ENCODE measurements at regions not wholly inside any gene's neighbourhood (a gene's known extent, or its start where the extent isn't known, plus 50 kb on each side); places are given as distances from the start of the nearest gene placed in this dataset.

GRCh38 chr14:61884711-61885110 is 122.5 kb downstream of the SNAPC1 start:
- no peaks in the 10 kb centered on the region for H4K20me1 ChIP-seq (replicated peaks; ENCODE audit: control insufficient read depth, insufficient read depth, low read length)
- no peaks in the 10 kb centered on the region for H3K4me1 ChIP-seq (replicated peaks in 1 of 2; ENCODE audit: control insufficient read depth in 2 of 2, insufficient read depth in 2 of 2, low read length in 2 of 2)
- no peak overlapping the region for H3K4me3 ChIP-seq
- WGBS (ENCODE audit: insufficient coverage, low coverage, missing lambda C conversion rate): 0% methylated on average over 2 of the region's 2 CpGs
- DNase-seq (ENCODE audit: extremely low read depth in 1 of 4, low spot score in 3 of 4): no peak
- POLR2A ChIA-PET: no interaction called here
- H3K4me2 ChIP-seq (ENCODE audit: insufficient read depth, low read length): no peak overlapping the region
- FAIRE-seq: no peak
- no TSS peak for BruUV-seq (replicated peaks)
- intact Hi-C loops (cut with micrococcal nuclease) (no loop called here), in situ Hi-C loops (cut with MboI) (loop anchor here (25.0 kb wide), 1 partner anchor 1403 kb away; no protein-coding TSS in a partner anchor)
- TF ChIP-seq RNF2 (IDR thresholded peaks at IDR 0.05) (no peak), NELFE (IDR thresholded peaks at IDR 0.05; ENCODE audit: insufficient read depth, insufficient read length) (no peak), PRMT5 (CRISPR knock-in tag; IDR thresholded peaks at IDR 0.05) (no peak), CBX8 (IDR thresholded peaks at IDR 0.05; ENCODE audit: borderline replicate concordance, extremely low read depth, low read depth, low read length, poor library complexity, severe bottlenecking) (no peak), ELF2 (CRISPR knock-in tag; IDR thresholded peaks at IDR 0.05) (no peak), DNMT1 (IDR thresholded peaks at IDR 0.05) (no peak), HLTF (IDR thresholded peaks at IDR 0.05) (no peak), TRIM25 (IDR thresholded peaks at IDR 0.05; ENCODE audit: borderline replicate concordance) (no peak), TCFL5 (CRISPR knock-in tag; conservative IDR thresholded peaks at IDR 0.05) (no peak), ZEB2 (IDR thresholded peaks at IDR 0.05) (no peak), ETS1 (conservative IDR thresholded peaks at IDR 0.05; ENCODE audit: control insufficient read depth, low read depth, low read length) (no peak), SMAD3 (CRISPR knock-in tag; conservative IDR thresholded peaks at IDR 0.05) (no peak), FOXP4 (CRISPR knock-in tag; IDR thresholded peaks at IDR 0.05; ENCODE audit: borderline replicate concordance) (no peak), SRSF1 (IDR thresholded peaks at IDR 0.05; ENCODE audit: low read depth, low read length) (no peak), SMARCC2 (IDR thresholded peaks at IDR 0.05; ENCODE audit: low read depth) (no peak)
- H3K9me1 ChIP-seq (ENCODE audit: control insufficient read depth, insufficient read depth, low read length): no peaks in the 10 kb centered on the region
- no peak overlapping the region for H3K27ac ChIP-seq (ENCODE audit: extremely low read depth, low read depth, low read length)
- H3K9me3 ChIP-seq (replicated peaks; ENCODE audit: control insufficient read depth, insufficient read depth, low read depth, low read length): no peaks in the 10 kb centered on the region
- no peak overlapping the region for H3K9ac ChIP-seq (ENCODE audit: insufficient read depth in 1 of 2, low read depth in 2 of 2, low read length in 2 of 2)
- no peaks in the 10 kb centered on the region for H3K79me2 ChIP-seq (ENCODE audit: control insufficient read depth, insufficient read depth, low read length)
- CTCF ChIA-PET (ENCODE audit: low intra/inter-chr PET ratio): no interaction called here
- H3K27me3 ChIP-seq (ENCODE audit: control insufficient read depth in 2 of 2, insufficient read depth in 2 of 2, low read length in 2 of 2): no peaks in the 10 kb centered on the region
- H3K36me3 ChIP-seq (ENCODE audit: control insufficient read depth, insufficient read depth, low read length): no peaks in the 10 kb centered on the region
- ATAC-seq: no peak
- H2AFZ ChIP-seq (ENCODE audit: low read depth, low read length): no peak overlapping the region
